ENCODE measurements at regions not wholly inside any gene's neighbourhood (a gene's known extent, or its start where the extent isn't known, plus 50 kb on each side); places are given as distances from the start of the nearest gene placed in this dataset.
A peak's percentile ranks its signal among the peaks of the same experiment; 100 is the strongest.
"Not testable (repeated sequence)": the region's sequence is repeated elsewhere in the genome, so short reads cannot be mapped to it uniquely, and the experiment has no call there.

DNA sequence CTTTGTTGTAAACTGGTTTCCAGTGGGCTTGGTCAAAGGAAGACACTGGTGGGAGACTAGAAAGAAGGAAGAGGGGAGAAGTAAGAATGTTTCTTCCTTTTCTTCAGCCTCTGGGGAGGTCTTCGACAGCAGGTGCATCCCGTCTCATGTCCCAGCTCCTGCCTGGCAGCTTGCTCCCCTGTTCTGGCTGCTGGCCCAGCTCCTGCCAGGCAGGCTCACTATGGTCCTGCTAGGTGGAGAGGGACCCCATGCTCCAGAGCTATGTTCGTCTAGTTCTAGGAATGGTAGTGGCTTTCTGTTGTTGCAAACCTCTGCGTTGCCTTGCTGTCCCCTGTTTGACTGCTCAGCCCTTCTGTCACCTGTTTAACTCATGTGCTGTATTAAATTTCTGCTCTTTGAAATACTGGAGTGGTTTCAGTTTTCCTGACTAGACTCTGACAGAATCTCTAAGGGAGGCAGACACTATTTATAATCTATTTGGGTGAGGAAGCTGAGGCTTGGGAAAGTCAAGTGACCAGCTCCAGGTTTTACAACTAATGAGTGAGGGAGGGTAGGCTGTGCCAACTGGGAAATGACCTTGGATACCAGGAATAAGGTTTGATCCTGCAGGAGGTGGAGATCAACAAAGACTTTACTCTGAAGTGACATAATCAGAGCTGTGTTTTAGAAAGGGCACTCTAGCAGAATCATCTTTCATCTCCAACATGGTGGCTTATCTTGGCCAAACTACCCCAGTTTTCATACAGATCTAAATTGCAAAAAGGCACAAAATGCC, 94.7 kb upstream of the DDHD1 start:
- Histone ChIP-seq H3K4me1 (peaks cover 8% of the 10 kb centered on the region), H3K27me3 (ENCODE audit: insufficient read depth in 3 of 3, low read length in 2 of 3) (no peaks in the 10 kb centered on the region), H3K36me3 (ENCODE audit: insufficient read depth in 1 of 2, low read depth in 1 of 2) (no peaks in the 10 kb centered on the region), H3K9me3 (no peaks in the 10 kb centered on the region), H3K27ac (peak overlapping the region; percentile 60), H3K4me3 (no peak overlapping the region)
- intact Hi-C loops (cut with DNase I): no loop called here
- ATAC-seq (peak; percentile 92 to 96 (median 92)), DNase-seq (no peak)
- 21 to 31% (median 26%) methylated on average over 4 of the region's 4 CpGs for WGBS, 3 donors
- TF ChIP-seq, protein P1, sequence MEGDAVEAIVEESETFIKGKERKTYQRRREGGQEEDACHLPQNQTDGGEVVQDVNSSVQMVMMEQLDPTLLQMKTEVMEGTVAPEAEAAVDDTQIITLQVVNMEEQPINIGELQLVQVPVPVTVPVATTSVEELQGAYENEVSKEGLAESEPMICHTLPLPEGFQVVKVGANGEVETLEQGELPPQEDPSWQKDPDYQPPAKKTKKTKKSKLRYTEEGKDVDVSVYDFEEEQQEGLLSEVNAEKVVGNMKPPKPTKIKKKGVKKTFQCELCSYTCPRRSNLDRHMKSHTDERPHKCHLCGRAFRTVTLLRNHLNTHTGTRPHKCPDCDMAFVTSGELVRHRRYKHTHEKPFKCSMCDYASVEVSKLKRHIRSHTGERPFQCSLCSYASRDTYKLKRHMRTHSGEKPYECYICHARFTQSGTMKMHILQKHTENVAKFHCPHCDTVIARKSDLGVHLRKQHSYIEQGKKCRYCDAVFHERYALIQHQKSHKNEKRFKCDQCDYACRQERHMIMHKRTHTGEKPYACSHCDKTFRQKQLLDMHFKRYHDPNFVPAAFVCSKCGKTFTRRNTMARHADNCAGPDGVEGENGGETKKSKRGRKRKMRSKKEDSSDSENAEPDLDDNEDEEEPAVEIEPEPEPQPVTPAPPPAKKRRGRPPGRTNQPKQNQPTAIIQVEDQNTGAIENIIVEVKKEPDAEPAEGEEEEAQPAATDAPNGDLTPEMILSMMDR (IDR thresholded peaks at IDR 0.05): no peak

DNA sequence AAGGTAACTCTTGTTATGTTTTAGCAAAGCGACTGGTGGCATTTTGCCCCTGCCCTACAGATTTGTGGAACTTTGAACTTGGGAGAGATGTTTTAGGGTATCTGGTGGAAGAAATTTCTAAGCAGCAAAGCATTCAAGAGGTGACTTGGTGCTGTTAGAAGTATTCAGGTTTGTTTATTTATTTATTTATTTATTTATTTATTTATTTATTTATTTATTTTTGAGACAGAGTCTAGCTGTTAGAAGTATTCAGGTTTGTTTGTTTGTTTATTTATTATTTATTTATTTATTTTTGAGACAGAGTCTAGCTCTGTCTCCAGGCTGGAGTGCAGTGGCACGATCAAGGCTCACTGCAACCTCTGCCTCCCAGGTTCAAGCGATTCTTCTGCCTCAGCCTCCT, 89.8 kb upstream of the DDHD1 start:
- ATAC-seq; H3K4me3 ChIP-seq; H3K9me3 ChIP-seq; intact Hi-C loops (cut with DNase I); H3K27ac ChIP-seq; H3K36me3 ChIP-seq (ENCODE audit: insufficient read depth in 1 of 2, low read depth in 1 of 2); DNase-seq; H3K4me1 ChIP-seq; H3K27me3 ChIP-seq (ENCODE audit: insufficient read depth in 3 of 3, low read length in 2 of 3): not testable (repeated sequence)
- WGBS, 3 donors: 99 to 100% (median 99%) methylated on average over 3 of the region's 3 CpGs

DNA sequence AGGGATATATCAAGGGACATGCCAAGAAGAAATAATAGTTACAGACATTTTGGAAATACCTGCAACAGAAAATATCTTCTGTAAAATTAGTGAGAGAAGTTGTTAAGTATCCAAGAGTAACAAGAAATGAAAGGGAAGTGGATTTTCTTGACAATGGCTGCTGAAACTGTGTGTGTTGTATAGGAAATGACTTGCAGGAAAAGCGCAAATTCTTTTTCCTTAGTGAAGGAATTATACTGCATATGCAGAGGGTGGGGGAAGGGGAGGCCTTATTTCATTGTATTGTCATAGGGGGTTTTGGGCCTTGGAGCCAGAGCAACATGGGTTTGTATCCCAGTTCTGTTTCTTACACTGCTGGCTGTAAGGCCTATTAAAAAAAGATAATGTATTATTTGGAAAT, 84.4 kb upstream of the DDHD1 start:
- Histone ChIP-seq H3K4me3 (no peak overlapping the region), H3K36me3 (ENCODE audit: insufficient read depth in 1 of 2, low read depth in 1 of 2) (no peaks in the 10 kb centered on the region), H3K4me1 (no peaks in the 10 kb centered on the region), H3K27ac (peak overlapping the region; percentile 36), H3K27me3 (ENCODE audit: insufficient read depth in 3 of 3, low read length in 2 of 3) (no peaks in the 10 kb centered on the region), H3K9me3 (no peaks in the 10 kb centered on the region)
- DNase-seq (no peak), ATAC-seq (no peak)
- intact Hi-C loops (cut with DNase I): no loop called here
- TF ChIP-seq, protein P1 (IDR thresholded peaks at IDR 0.05): no peak
- WGBS, 3 donors: 65 to 89% (median 81%) methylated on average over 1 of the region's 1 CpG

DNA sequence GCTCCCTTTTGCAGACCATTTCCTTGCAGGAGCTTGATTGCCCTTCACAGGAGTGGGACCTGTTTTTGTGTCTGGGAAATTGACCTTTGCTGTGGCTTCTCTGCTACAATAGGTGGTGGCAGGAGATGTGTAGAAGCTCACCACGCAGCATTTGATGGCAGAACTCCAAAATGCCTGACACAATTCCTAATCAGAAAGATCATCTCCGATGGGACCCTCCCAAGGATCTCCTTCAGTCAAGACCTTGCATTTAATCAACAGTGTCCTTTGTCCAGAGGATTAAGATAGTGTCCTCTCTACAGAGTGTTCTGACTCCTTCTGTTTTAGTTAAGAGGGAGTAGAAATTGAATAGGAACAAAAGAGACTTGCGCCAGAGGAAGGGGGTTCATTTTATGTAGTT, 83.6 kb upstream of the DDHD1 start:
- intact Hi-C loops (cut with DNase I): no loop called here
- no peak for ATAC-seq
- WGBS, 3 donors: 63 to 70% (median 64%) methylated on average over 3 of the region's 3 CpGs
- H3K9me3 ChIP-seq: no peaks in the 10 kb centered on the region
- H3K4me3 ChIP-seq: no peak overlapping the region
- no peak for DNase-seq
- H3K36me3 ChIP-seq (ENCODE audit: insufficient read depth in 1 of 2, low read depth in 1 of 2): no peaks in the 10 kb centered on the region
- H3K27ac ChIP-seq: no peak overlapping the region
- TF ChIP-seq, protein P1 (IDR thresholded peaks at IDR 0.05): no peak
- no peaks in the 10 kb centered on the region for H3K27me3 ChIP-seq (ENCODE audit: insufficient read depth in 3 of 3, low read length in 2 of 3)
- H3K4me1 ChIP-seq: no peaks in the 10 kb centered on the region

DNA sequence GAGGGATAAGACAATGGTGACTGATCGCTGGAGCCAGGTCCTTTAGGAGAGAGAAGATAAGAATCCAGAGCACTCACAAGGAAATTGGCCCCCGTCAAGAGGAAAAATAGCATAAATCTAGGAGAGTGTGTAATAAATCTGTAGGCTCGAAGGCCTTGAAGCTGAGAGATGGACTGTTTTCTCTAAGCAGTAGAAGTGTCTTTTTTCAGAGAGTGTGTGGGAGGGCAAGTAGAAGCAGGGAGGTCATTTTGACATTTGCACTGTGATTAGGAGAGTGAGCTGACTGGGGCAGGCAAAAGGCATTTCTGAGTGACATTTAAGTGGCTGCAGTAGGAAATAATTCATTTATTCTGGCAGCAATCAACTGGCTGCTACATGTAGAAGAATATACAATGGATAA, 78.0 kb upstream of the DDHD1 start:
- Histone ChIP-seq H3K4me3 (no peak overlapping the region), H3K4me1 (no peaks in the 10 kb centered on the region), H3K27ac (no peak overlapping the region), H3K36me3 (ENCODE audit: insufficient read depth in 1 of 2, low read depth in 1 of 2) (no peaks in the 10 kb centered on the region), H3K27me3 (ENCODE audit: insufficient read depth in 3 of 3, low read length in 2 of 3) (no peaks in the 10 kb centered on the region), H3K9me3 (no peaks in the 10 kb centered on the region)
- TF ChIP-seq, protein P1 (IDR thresholded peaks at IDR 0.05): no peak
- DNase-seq (no peak), ATAC-seq (no peak)
- 42 to 56% (median 49%) methylated on average over 3 of the region's 3 CpGs for WGBS, 3 donors
- intact Hi-C loops (cut with DNase I): no loop called here

Data from psoas muscle (tissue), 7 donors.